ENCODE measurements at regions not wholly inside any gene's neighbourhood (a gene's known extent, or its start where the extent isn't known, plus 50 kb on each side); places are given as distances from the start of the nearest gene placed in this dataset.

DNA sequence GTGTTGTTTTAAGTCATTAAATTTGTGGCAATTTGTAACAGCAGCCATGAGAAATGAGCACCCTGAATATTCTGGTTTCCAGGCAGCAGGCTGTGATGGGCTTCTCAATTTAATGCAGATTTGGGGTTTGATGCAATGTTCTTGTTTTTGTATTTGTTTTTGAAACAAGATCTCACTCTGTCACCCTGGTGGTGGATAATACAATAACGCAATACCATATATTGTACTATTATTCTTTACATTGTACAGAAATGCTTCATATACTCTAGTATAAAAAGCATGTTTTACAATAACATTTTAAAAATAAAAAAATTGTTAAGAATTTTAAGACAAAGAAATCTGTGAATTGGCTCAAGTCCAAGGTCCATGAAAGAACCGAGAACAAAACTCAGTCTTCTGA is 129.1 kb downstream of the USP46 start:
- no peaks in the 10 kb centered on the region for H3K27me3 ChIP-seq (ENCODE audit: control insufficient read depth, insufficient read depth, low read length)
- H3K4me3 ChIP-seq (ENCODE audit: insufficient read depth, low read depth, low read length): no peak overlapping the region
- no peaks in the 10 kb centered on the region for H3K36me3 ChIP-seq (replicated peaks; ENCODE audit: control insufficient read depth, insufficient read depth, low read length)
- no peak for DNase-seq

DNA sequence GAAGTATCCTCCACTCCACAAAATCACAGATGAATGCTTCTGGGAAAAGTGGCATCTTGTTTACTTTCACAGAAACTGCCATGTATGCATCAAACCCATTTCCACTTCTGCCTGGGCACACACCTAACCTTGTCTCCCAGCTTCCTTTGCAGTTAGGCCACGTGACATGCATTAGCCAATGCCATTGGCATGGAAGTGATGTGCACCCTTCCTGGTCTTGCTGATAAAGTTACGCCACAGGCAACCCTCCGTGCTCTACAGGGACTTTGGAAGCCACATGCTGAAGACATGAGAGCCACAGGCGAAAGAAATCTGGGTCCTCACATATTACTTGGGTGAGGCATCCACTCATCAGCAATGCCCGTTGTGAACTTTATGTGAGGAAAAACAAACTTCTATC is 123.3 kb downstream of the USP46 start:
- Histone ChIP-seq H3K4me3 (ENCODE audit: insufficient read depth, low read depth, low read length) (no peak overlapping the region), H3K36me3 (replicated peaks; ENCODE audit: control insufficient read depth, insufficient read depth, low read length) (no peaks in the 10 kb centered on the region), H3K27me3 (ENCODE audit: control insufficient read depth, insufficient read depth, low read length) (no peaks in the 10 kb centered on the region)
- DNase-seq: no peak

Measured in H7 (cell line).